ENCODE measurements at regions not wholly inside any gene's neighbourhood (a gene's known extent, or its start where the extent isn't known, plus 50 kb on each side); places are given as distances from the start of the nearest gene placed in this dataset.

DNA sequence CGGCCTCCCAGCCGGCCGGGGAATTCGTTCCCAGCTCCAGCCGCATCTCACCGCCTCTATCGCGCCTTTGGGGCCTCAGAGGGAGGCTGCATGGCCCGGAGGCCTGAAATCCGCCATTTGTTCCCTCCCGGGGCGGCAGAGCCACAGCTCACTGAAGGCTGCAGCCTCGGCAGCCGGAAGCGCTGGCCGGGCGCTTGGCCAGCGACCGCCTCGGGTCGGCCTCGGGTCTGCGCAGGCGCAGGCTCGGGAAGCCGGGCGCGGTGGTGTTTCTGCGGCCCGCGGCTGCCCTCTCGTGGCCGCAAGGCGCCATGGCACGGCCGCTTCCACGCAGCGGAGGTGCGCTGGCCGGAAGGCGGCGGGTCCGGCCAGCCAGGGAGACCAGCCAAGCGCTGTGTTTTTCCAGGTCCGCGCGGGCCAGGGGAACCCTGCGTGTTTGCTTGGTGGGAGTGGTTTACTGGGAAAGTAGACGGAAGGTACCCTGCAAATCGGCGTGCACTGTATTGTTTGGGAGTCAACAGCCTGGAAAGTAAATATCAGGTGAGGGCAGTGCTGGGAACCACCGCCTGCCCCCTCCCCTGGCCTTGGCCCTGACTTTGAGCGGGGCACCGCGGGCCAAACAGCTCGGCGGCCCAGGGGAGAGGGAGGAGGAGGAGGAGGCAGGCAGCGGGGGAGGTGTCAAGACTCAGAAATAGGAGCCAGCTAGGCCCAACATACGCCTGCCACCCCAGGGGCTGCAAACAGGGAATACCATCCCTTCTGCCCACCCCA lies 52.7 kb upstream of the CD34 start (continued):
- TF ChIP-seq ZNF430 (CRISPR knock-in tag; IDR thresholded peaks at IDR 0.05) (peak; percentile 41; the same call in 1 of the 2 replicates), SMAD1 (CRISPR knock-in tag; IDR thresholded peaks at IDR 0.05; ENCODE audit: borderline replicate concordance, low read depth) (peak; percentile 68; the same call in 1 of the 2 replicates), ISL2 (CRISPR knock-in tag; IDR thresholded peaks at IDR 0.05) (peak; percentile 58; the same call in 1 of the 2 replicates), ZNF850 (CRISPR knock-in tag; conservative IDR thresholded peaks at IDR 0.05) (0 out of 2 replicates have a peak, but pooled peaks have one; percentile 40), CBX5 (CRISPR knock-in tag; IDR thresholded peaks at IDR 0.05; ENCODE audit: borderline replicate concordance) (peak; percentile 56; the same call in 1 of the 2 replicates), KAT7 (CRISPR knock-in tag; IDR thresholded peaks at IDR 0.05; ENCODE audit: borderline replicate concordance) (peak; percentile 33; the same call in 1 of the 2 replicates), PHF21A (CRISPR knock-in tag; IDR thresholded peaks at IDR 0.05) (peak; percentile 66; the same call in 1 of the 2 replicates), GABPA (IDR thresholded peaks at IDR 0.05; ENCODE audit: low read depth, low read length) (peak; percentile 37; the same call in 1 of the 2 replicates), GABPA (CRISPR knock-in tag; IDR thresholded peaks at IDR 0.05; ENCODE audit: low read depth) (peak; percentile 53), HOXA7 (CRISPR knock-in tag; IDR thresholded peaks at IDR 0.05) (no peak), ZNF12 (CRISPR knock-in tag; IDR thresholded peaks at IDR 0.05) (peak; percentile 31), JDP2 (CRISPR knock-in tag; IDR thresholded peaks at IDR 0.05; ENCODE audit: borderline replicate concordance) (no peak), HNF4A (CRISPR knock-in tag; IDR thresholded peaks at IDR 0.05) (peak; percentile 29; the same call in 1 of the 2 replicates), ZNF501 (CRISPR knock-in tag; IDR thresholded peaks at IDR 0.05) (peak; percentile 28; the same call in 1 of the 2 replicates), BHLHE40 (IDR thresholded peaks at IDR 0.05; ENCODE audit: low read length) (peak; percentile 43; the same call in 1 of the 2 replicates), ZNF761 (CRISPR knock-in tag; conservative IDR thresholded peaks at IDR 0.05) (peak; percentile 70; the same call in 1 of the 2 replicates), MYNN (CRISPR knock-in tag; IDR thresholded peaks at IDR 0.05; ENCODE audit: low read depth) (no peak), ZNF230 (CRISPR knock-in tag; IDR thresholded peaks at IDR 0.05) (peak; percentile 44; the same call in 1 of the 2 replicates), EP300 (IDR thresholded peaks at IDR 0.05; ENCODE audit: low read depth in 2 of 2, low read length in 2 of 2) (peak in 1 of 2 experiments; percentile 52; a peak in 1 of 4 replicates), EP300 (CRISPR knock-in tag; IDR thresholded peaks at IDR 0.05; ENCODE audit: borderline replicate concordance) (peak; percentile 54; the same call in 1 of the 2 replicates), ZNF235 (CRISPR knock-in tag; IDR thresholded peaks at IDR 0.05; ENCODE audit: borderline replicate concordance) (0 out of 2 replicates have a peak, but pooled peaks have one; percentile 77), ZSCAN29 (CRISPR knock-in tag; conservative IDR thresholded peaks at IDR 0.05) (0 out of 2 replicates have a peak, but pooled peaks have one; percentile 20), CCDC6 (CRISPR knock-in tag; IDR thresholded peaks at IDR 0.05) (peak; percentile 59), SNAI1 (CRISPR knock-in tag; IDR thresholded peaks at IDR 0.05; ENCODE audit: borderline replicate concordance) (peak; percentile 71; the same call in 1 of the 2 replicates)
- TF ChIP-seq, protein P1, sequence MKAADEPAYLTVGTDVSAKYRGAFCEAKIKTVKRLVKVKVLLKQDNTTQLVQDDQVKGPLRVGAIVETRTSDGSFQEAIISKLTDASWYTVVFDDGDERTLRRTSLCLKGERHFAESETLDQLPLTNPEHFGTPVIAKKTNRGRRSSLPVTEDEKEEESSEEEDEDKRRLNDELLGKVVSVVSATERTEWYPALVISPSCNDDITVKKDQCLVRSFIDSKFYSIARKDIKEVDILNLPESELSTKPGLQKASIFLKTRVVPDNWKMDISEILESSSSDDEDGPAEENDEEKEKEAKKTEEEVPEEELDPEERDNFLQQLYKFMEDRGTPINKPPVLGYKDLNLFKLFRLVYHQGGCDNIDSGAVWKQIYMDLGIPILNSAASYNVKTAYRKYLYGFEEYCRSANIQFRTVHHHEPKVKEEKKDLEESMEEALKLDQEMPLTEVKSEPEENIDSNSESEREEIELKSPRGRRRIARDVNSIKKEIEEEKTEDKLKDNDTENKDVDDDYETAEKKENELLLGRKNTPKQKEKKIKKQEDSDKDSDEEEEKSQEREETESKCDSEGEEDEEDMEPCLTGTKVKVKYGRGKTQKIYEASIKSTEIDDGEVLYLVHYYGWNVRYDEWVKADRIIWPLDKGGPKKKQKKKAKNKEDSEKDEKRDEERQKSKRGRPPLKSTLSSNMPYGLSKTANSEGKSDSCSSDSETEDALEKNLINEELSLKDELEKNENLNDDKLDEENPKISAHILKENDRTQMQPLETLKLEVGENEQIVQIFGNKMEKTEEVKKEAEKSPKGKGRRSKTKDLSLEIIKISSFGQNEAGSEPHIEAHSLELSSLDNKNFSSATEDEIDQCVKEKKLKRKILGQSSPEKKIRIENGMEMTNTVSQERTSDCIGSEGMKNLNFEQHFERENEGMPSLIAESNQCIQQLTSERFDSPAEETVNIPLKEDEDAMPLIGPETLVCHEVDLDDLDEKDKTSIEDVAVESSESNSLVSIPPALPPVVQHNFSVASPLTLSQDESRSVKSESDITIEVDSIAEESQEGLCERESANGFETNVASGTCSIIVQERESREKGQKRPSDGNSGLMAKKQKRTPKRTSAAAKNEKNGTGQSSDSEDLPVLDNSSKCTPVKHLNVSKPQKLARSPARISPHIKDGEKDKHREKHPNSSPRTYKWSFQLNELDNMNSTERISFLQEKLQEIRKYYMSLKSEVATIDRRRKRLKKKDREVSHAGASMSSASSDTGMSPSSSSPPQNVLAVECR (CRISPR knock-in tag; IDR thresholded peaks at IDR 0.05; ENCODE audit: borderline replicate concordance): peak; percentile 40; the same call in 1 of the 2 replicates
- TF ChIP-seq, protein P2, sequence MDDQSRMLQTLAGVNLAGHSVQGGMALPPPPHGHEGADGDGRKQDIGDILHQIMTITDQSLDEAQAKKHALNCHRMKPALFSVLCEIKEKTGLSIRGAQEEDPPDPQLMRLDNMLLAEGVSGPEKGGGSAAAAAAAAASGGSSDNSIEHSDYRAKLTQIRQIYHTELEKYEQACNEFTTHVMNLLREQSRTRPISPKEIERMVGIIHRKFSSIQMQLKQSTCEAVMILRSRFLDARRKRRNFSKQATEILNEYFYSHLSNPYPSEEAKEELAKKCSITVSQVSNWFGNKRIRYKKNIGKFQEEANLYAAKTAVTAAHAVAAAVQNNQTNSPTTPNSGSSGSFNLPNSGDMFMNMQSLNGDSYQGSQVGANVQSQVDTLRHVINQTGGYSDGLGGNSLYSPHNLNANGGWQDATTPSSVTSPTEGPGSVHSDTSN (CRISPR knock-in tag; IDR thresholded peaks at IDR 0.05; ENCODE audit: borderline replicate concordance): no peak
